ENCODE measurements at regions not wholly inside any gene's neighbourhood (a gene's known extent, or its start where the extent isn't known, plus 50 kb on each side); places are given as distances from the start of the nearest gene placed in this dataset.

DNA sequence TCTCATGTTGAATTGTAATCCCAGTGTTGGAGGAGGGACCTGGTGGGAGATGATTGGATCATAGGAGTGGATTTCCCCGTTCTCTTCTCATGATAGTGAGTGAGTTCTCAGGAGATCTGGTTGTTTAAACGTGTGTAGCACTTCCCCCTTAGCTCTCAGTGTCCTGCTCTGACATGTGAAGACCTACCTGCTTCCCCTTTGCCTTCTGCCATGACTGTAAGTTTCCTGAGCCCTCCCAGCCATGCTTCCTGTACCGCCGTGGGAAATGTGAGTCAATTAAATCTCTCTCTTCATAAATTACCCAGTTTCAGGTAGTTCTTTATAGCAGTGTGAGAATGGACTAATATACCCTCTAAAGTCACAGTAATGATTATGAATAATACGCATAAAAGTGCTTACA is 248.4 kb upstream of the LRRC7 start:
- no peak for DNase-seq (ENCODE audit: low spot score)

DNA sequence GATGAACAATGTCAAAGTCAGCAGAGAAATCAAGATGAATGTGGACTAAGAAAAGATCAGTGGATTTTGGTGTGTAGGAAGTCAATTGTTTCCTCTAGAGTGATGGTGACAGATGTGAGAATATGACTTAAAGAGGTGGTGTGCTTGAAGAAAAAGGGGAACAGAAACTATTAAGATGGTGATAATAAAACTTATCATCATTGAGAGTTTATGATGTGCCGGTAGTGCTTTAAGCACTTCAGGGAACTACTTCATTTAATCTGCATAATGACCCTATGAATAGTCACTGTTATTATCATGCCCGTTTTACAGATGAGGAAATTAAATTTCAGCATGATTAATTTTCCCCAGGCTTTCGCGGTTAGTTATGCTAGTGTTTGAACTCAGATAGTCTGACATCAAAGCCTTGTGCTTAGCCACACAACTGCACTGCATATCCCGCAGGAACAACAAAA is 246.9 kb upstream of the LRRC7 start:
- DNase-seq (ENCODE audit: low spot score): peak; percentile 16

DNA sequence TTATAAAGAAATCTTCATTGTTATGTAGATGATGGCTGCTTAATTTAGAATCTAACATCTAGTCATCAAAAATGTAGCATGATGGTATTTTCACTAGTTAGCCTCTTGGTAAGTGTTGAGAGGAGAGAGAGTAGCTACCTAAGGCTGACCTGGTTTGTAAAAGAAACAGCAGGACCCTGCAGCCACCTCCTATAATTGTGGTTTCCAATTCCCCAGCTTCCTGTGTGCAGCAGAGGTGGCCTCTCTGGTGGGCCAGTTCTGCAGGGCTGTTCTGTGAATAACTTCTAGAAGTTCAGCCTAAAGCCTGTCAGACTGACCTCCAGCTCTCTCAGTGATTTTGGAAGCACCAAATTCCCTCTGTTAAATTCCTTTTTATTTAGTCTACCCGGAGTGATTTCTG is 246.4 kb upstream of the LRRC7 start:
- peak; percentile 9 for DNase-seq (ENCODE audit: low spot score)

DNA sequence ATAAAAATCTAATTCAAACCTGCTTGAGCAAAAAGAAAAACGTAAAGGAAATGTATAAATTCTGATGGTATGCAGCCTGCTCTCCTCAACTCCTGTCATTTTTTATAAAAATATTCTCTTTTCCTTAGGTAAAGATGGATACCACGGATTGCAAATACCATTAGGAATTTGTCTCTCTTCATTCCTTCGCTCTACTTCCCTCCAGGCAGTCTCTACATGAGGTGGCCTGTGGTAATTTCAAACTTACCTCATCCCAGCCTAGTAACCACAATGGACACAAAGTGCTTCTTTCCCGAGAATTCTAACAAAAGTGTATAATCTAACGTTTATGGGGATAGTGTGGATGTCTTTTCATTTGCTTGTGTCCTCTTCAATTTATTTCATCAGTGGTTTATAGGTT is 239.5 kb upstream of the LRRC7 start:
- no peak for DNase-seq (ENCODE audit: low spot score)

DNA sequence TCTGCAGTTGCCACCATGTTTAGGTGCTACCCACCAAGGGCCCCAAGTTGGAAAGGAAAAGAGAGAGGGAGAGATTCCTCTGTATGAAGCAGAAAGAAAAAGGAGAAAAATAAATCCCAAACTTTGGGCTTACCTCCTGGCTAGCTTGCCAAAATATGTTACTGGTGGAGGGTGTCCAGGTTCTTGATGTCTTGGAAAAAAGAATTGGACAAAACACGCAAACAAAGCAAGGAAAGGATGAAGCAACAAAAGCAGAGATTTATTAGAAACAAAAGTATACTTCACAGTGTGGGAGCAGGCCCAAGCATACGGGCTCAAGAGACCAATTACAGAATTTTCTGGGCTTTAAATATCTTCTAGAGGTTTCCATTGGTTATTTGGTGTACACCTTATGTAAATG is 204.5 kb upstream of the LRRC7 start:
- no peak for DNase-seq (ENCODE audit: low spot score)

DNA sequence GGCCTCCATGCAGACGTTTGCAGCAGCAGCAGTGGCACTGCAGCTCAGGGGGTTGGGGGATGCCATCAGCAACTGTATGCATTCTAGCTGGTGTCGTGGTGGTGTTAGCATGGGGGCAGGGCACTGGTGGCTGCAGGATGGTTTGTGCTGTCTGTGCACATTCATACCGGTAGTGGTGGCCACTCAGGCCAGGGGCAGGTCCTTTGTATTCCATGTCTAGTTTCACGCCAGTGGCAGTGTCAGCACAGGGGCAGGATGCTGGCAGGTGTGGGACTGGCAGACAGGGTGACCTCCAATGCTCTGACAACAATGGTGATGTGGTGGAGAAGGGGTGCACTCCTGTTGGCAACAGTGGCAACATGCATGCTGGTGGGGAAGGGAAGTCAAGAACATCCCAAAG is 194.2 kb upstream of the LRRC7 start:
- DNase-seq (ENCODE audit: low spot score): no peak

DNA sequence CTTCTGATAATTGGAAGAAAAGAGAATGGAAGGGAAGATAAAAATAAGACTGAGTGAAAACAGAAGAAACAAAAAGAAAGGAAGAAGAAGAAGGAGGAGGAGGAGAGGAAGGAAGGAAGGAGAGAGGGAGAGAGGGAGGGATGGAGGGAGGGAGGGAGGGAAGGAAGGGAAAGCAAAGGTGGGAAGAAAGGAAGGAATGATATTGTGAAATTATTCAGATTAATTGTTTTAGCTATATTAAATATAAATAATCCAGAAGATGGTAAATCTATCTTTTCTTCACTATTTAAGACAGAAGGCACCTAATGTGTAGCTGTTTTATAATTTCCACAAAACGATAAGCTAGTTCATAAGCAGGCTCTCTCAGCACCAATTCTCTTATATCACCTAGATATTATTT is 191.3 kb upstream of the LRRC7 start:
- DNase-seq (ENCODE audit: low spot score): no peak

DNA sequence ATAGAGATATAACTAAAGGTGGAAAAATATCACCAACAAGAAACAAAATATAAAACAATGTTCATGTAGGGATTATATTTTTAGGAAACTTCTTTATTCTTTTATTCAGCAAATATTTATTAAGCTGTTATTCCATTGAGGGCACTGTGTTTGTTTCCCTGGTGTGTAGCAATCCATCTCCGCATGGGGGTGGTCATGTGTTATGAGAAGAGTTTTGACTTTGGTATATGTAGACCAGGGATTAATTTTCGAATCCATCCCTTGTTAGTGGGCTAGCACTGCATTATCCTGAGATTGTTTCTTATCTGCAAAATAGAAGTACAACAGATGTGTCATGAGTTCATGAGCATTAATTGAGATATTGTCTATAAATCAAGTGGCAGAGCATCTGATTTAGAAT is 190.2 kb upstream of the LRRC7 start:
- no peak for DNase-seq (ENCODE audit: low spot score)

DNA sequence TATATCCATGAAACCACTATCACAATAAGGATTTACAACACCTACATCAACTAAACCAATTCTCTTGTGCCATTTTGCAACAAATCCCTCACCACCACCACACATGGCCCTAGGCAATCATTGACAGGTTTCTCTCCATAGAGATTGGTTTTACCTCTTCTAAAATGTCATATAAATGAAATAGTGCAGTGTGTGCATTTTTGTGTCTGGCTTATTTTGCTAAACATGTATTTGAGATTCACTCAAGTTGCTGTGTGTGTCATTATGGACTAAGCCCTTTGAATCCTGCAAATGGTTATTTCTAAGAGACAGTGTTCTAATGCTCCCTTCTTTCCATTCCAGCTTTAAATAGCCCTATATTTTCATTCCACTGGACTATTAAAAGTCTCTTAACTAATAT is 179.7 kb upstream of the LRRC7 start:
- no peak for DNase-seq (ENCODE audit: low spot score)

DNA sequence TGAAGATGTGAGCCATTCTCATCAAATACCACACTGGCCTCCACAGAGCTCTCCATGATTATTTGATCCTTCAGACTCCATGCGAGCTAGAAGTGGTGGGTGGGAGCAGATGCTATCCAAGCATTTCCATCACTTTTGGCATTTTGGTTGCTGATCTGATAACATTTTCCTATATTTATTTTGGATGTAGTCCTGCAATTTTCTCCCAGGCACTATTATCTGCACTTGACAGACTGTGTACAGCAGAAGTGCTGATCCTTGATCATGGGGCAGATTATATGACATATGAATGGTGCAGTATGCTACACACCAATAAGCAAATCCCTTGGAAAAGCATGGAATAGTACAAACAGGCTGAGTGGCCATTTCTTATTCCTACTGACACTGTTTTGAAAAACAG is 167.6 kb upstream of the LRRC7 start:
- no peak for DNase-seq (ENCODE audit: low spot score)

DNA sequence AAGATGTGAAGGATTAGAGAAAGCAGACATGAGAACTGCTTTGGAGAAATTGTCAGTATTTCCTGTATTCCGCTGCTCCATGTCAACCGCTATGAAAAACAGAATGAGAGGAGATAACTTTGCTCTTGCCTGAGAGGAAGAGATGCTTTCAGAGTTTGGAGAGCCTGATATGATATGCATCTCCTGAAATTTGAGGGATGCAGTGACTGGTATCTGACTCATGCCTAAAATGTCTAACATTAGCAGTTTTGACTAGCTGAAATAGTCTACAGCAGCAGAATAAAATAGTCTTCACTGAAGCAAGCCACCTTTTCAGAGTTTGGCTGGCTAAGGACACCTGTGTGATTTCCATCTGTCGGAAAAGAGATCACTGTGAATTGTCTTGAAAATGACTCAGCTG is 165.8 kb upstream of the LRRC7 start:
- no peak for DNase-seq (ENCODE audit: low spot score)

DNA sequence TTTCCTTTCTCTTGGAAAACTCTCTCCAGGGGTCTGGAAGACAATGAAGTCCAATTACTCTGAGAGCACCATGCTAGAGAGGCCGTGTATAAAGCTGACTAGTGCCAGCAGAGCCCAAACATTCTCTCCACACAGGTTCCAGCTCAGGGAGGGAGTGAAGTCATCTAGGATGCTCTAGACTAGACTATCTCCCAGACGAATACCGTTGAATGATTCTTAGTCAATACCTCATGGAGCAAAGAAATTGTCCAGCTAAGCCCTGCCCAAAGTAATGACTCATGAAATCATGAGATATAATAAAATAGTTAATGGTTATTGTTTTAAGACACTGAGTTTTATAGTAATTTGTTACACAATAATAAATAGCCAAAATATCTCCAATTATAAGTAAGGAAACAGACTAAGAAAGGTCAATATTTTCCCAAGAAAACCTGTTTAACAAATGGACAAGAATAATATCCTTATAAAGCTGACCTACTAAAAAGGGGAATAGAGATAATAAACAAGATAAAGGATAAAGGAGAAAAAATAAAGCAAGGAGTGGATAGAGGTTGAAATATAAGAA is 163.9 kb upstream of the LRRC7 start:
- no peak for DNase-seq (ENCODE audit: low spot score)

DNA sequence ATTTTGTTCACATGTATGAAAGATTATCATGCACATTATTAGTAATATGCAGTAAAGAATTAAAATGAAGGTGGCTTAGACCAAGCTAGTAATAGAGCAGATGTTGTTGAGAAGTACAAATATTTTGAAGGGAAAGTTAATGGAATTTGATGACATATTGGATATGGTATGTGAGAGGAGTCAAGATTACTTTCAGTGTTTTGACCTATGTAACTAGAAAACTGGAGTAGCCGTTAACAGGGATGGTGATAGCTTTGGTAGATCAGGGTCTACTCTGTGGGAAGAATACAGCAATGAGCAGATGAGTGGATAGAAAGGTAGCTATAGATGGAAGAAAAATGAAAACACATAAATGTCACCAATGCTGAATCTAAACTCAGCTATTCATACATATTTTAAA is 163.2 kb upstream of the LRRC7 start:
- DNase-seq (ENCODE audit: low spot score): no peak

DNA sequence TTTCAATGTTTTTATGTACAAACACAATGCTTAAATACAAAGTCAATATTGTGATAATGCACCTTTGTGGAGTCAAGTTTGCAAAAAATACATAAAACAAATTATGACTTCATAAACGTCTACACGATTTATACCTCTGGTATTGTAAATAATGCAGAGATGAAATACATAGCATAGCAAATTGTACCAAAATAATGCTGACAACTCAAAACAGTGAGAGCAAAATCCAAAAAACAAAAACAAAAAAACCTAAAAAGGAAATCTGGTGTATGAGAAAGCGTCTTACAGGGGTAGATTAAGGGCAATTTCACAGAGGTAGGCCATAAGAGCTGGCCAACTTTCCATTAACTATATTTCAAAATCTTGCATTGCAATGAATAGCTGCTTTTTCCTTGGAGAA is 161.5 kb upstream of the LRRC7 start:
- no peak for DNase-seq (ENCODE audit: low spot score)

DNA sequence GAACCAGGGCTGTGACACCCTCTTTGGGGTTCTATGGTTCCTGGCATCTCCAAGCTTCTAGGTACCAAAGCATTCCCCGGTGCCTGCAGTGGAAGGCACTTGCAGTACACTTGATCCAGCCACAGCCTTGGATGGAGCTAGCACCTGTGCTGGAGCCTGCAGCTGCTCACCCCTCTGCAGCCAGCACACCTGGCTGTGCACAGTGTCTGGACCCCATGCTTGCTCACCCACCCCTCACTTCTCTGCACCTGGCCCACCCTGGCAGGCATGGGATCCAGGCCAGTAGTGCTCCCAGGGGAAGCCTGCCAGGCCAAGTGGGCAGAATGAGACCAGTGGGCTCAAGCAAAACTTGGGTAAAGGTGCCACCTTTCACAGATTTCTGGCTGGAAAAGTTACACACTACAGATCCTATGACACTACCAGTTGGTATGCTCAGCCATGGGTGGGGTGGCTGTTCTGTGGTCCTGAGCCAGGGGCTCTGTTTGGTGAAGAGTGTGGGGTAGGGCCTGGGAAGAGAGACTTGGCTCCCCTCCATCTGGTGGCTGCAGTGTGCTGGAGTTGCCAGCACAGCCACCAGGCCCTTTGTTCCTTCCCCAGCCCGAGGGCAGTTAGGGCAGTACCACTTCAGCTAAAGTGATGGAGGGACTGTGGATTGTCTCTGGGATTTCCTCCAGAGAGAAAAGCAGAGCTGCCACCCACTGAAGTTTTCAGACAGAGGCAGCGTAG is 157.8 kb upstream of the LRRC7 start:
- no peak for DNase-seq (ENCODE audit: low spot score)

DNA sequence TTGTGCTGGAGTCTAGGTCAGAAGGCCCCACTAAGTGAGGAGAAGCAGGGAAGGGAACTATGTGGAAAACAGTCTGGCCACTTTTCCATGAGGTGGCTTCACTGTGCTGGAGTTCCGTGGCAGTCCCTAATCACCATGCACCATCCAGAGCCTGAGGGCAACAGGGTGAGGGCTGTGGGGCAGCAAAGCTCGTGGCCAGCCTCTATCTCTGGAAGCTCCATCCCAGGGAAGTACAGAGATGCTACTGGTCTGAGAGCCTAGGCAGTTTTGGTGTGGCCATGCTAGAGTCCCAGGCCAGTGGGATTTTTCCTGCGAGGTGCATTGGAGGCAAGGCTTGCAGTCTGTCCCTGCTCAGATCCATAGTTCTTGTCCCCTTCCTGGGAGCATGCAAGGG is 157.3 kb upstream of the LRRC7 start:
- no peak for DNase-seq (ENCODE audit: low spot score)

DNA sequence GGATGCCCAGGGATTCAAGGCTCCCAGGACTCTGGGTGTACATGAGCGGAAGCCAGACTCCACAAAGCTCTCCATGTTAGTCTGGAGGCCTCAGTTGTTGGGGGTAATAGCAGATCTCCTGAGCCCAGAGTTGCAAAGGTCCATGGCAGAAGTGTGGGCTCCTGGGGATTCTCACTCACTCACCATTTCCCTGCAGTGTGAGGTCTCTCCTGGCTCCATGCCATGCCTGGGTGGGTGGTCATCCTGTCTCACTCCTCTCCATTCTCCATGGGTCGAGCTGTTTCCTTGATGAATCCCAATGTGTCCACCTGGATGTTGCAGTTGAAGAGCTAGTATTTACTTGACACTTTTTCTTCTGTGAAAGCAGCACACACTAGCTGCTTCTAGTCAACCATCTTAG is 156.8 kb upstream of the LRRC7 start:
- DNase-seq (ENCODE audit: low spot score): no peak

DNA sequence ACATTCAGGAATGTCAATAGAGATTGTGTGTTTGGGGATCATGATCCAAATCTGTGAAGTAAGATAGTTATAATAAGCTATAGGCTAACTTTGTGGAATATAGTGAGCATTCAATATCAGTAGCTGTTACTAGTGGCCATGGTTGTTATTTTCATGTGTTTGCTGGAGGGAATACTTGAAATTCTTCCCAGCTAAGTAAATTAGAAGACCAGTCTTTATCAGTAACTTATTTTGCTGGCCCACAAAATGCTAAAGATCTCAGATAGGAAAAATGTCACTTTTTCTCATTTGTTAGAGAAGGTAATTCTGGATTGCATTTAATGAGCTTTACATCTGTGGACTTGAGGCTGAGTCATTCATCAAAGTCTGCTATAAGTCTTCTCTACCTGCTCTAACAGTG is 156.1 kb upstream of the LRRC7 start:
- no peak for DNase-seq (ENCODE audit: low spot score)

DNA sequence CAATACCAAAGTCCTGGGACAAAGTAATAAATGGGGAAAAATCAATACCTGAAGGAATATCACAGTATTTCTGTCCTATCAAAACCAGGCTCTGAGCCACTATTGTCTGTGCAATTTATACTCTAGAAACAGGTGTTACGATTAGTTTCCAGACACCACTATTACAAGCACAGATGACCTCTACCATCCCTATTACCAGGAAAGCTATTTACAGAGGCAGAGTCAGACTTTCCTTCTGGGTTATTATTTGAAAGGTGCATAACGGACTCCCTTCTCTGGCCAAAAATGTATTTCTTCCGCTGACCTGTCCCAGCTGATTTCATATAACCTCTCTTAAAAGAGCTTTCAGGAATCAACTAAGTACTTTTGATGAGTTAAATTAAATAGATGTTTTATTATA is 154.6 kb upstream of the LRRC7 start:
- no peak for DNase-seq (ENCODE audit: low spot score)

DNA sequence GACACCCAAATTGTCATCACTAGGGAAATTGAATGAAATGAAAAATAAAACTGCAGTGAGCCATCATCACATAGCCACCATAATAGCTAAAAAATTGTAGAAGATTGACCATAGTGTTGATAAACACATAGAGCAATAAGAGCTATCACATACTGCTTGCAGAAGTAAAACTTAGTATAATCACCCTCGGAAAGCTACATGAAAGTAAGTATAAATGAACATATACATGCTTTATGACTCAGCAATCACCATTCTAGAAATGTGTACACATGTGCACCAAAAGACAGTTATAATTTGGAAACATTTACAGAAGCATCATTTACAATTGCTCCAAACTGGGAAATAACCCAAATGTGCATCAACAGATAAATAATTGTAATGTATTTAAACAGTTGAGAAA is 153.1 kb upstream of the LRRC7 start:
- no peak for DNase-seq (ENCODE audit: low spot score)

DNA sequence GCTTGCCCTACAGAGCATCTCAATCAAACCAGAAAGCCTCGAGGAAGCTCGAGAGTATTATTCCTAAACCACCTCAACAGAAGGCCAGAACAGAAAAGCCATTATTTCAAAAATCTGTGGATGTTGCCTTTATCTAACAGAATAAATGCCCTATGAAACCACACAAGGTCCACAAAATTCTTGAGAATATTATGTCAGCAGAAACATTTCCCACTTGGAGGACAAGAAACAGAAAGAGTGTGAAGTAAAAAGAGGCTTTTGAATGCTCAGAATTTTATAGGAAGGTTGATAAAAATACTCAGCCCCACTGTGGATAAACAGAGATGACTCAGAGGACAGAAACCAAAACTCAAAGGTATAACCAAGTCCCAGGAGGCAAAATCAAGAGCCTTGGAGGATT is 146.4 kb upstream of the LRRC7 start:
- no peak for DNase-seq (ENCODE audit: low spot score)

DNA sequence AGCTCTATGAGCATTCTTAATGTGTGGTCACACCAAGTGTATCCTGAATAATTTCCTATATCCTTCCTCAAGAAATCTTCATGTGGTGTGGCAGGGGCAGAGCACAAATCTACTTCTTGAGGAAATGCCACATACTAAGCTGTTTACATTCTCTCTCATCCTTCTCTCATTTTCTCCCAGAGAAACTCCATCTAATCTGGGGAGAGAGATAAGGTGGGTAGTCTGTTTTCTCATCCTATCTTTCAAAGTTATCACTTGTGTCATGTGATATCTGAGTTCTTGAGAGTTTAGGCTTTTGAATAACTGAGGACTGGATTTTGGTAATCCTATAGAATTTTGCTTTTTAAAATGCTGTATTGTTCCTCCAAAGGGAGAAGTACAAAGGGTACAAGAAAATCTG is 141.9 kb upstream of the LRRC7 start:
- no peak for DNase-seq (ENCODE audit: low spot score)

DNA sequence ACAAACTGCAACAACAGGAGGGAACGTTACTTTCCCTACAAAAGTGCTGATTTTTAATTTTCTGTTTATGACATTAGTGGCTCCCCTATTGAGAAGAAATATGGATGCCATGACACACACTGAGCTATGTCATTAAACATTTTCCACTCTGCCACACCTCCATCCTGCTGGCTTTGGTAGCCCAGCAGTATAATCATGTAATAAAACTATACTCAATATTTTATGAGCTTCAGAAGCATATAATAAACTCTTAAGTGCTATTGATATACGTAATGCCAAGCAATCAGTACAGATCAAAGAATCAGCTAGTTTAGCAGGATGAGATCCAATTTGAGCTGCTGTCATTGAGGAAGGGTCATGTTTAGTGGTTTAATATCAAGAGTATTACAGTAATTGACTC is 141.3 kb upstream of the LRRC7 start:
- DNase-seq (ENCODE audit: low spot score): no peak

DNA sequence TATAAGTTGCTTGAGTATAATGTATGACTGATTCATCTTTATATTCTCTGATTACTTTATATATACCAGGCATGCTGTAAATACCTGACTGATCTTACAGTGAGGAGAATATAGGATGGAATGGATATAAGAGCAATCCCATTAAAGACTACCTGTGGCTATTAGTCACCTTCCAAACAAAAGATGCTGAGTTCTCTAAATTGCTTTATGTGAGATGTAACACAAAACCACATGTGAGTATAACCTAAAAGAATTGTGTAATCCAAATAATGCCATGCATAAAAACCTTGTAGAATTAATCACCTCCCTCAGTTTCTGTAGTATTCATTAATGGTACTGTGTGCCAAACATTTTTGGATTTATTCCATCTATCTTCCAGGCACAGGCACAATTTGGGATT is 134.6 kb upstream of the LRRC7 start:
- DNase-seq (ENCODE audit: low spot score): peak; percentile 18
